Epithelial cell of esophagus (primary cell): ENCODE measurements at regions not wholly inside any gene's neighbourhood (a gene's known extent, or its start where the extent isn't known, plus 50 kb on each side); places are given as distances from the start of the nearest gene placed in this dataset.

Experiments
- DNase-seq: peaks from one replicate; pipeline ENCODE4 v3.0.0; 2010; ENCODE audit warnings: low read depth
- H3K4me3 ChIP-seq: 2 replicates; pipeline ENCODE4 v1.5.1; 2011; ENCODE audit warnings: mild to moderate bottlenecking, low read length, control low read depth
- CTCF ChIP-seq: IDR thresholded peaks from 2 replicates; pipeline ENCODE4 v1.5.1; 2011; ENCODE audit warnings: low read depth, mild to moderate bottlenecking, low read length, control low read depth, inconsistent platforms; ENCODE audit not compliant: insufficient read depth; ENCODE audit errors: missing control alignments

- no peak for DNase-seq
- TF ChIP-seq CTCF, result no peak
- no peak overlapping the region for H3K4me3 ChIP-seq
Observed at GRCh38 chr6:133594652-133595110, 294.2 kb upstream of the TCF21 start.

DNA sequence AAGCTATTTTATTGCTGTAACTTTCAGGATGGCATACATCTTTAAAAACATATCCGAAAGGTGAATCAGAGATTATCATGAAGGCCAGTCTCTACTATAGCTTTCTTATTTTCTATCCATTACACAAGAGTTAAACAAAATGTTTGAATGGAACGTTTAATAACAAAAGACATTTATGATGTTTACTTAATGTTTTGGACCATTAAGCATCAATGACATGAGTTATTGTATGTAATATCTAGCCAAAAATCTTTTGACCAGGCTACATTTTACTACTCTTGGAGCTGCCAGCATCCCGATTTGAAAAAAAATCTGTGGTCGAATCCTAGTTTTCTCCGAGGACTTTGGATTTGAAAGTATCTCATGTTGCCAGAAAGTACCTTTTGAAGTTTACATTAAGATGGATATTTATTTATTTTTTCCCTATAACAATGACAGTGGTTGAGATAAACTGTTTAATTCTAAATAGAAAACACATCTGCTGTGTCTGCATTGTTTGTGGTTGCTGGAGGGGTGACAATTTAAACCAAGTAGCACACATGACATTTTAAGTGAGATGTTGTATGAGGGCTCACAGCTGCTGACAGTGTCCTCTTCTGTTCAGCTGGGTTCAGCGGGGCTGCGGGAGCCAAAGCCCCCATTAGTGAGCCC is 293.7 kb upstream of the TCF21 start:
- H3K4me3 ChIP-seq, result no peak overlapping the region
- no peak for TF ChIP-seq CTCF
- no peak for DNase-seq

DNA sequence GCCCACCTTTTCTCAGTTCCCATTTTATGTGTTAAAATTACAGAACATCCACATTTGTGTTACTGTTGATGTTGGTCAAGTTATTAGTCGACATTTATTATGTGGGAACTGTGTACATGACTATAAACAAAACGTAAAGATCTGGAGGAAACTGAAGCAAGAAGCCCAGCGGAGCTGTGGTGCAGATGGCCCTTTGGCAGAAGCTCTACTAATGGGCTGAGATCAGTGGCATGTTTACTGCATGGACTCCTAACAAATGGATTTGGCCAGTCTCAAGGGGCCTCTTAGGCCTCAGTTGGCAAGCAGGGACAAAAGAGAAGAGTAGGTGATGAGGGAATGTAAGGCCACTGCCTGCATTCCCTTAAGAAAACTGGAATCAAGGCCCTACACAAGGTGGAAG is 282.1 kb upstream of the TCF21 start:
- no peak overlapping the region for H3K4me3 ChIP-seq
- no peak for DNase-seq
- no peak for TF ChIP-seq CTCF

DNA sequence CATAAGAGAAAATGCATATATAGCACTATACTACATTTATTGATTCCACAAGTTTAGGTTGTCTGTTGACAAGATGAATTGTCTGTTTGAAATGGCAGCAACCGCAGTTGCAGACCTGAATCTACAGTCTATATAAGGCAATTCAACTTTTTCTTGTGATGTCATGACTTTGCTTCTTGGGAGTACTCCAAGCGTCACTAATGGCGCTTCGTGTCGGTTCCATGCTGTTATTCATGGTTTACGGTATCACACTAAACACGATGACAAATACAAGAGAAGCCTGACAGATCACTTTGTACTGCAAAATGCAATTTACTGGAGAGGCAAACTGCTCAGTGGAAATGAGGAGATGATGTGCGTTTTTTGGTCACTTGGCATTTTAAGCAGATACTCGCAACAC is 280.3 kb upstream of the TCF21 start:
- no peak overlapping the region for H3K4me3 ChIP-seq
- no peak for TF ChIP-seq CTCF
- DNase-seq, result no peak

- no peak for TF ChIP-seq CTCF
- peak; percentile 95 for DNase-seq
- H3K4me3 ChIP-seq, result no peak overlapping the region
Observed at GRCh38 chr6:133609415-133610226, 279.3 kb upstream of the TCF21 start.

DNA sequence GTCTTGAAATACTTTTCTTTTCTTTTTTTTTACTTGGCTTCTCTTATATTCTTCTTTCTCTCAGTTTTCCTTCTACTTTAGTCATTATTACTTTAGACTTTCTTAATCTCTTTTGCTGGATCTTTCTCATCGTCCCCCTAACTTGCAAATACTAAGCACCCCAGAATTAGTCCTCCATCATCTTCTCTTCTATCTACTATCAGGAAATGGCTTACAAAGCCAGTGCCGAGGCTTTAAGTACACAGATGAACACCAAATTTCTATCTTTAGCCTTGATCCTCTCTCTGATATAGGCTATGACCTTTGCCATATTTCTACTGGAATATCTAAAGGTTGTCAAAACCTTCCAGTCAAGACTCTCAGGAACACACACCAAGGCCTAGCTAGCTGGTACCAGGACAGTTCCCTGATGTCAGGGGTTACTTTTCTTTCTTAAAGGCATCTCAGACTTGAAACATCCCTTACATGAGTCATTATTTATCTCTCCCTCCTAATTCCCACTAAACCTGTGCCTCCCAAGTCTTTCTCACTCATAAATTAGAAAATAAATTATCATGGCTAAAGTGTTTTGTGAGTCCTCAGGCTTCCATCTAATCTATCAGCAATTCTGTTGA is 278.6 kb upstream of the TCF21 start:
- H3K4me3 ChIP-seq, result no peak overlapping the region
- DNase-seq, result peak; percentile 33
- TF ChIP-seq CTCF, result no peak
